ENCODE measurements at regions not wholly inside any gene's neighbourhood (a gene's known extent, or its start where the extent isn't known, plus 50 kb on each side); places are given as distances from the start of the nearest gene placed in this dataset.

GRCh38 chr4:32061916-32062315, 1341.7 kb downstream of the PCDH7 start:
- no peak for TF ChIP-seq CTCF (IDR thresholded peaks at IDR 0.05)
- TF ChIP-seq POLR2A (IDR thresholded peaks at IDR 0.05): no peak
- no peak for TF ChIP-seq POLR2AphosphoS5 (IDR thresholded peaks at IDR 0.05)
